RWPE1 (cell line): ENCODE measurements at regions not wholly inside any gene's neighbourhood (a gene's known extent, or its start where the extent isn't known, plus 50 kb on each side); places are given as distances from the start of the nearest gene placed in this dataset.

ENCODE experiments used
- CTCF ChIA-PET: fragments of 350-600 bp; sonication (Branson Sonifier 250); formaldehyde crosslinking; extraction: SDS; loops from one replicate; lab custom pipeline; 2021; lab: Yijun Ruan, JAX
- POLR2A ChIA-PET: fragments of 400-600 bp; formaldehyde crosslinking; extraction: SDS; loops from one replicate; lab custom pipeline; 2020; ENCODE audit warnings: antibody characterized with exemption; ENCODE audit not compliant: low non-redundant PET; lab: Yijun Ruan, JAX
- DNase-seq: peaks from one replicate; pipeline ENCODE4 v3.0.0; 2012; ENCODE audit warnings: low spot score
- H3K27ac ChIP-seq: fragments of 450-650 bp; 2 replicates; pipeline ENCODE4 v1.5.1; 2017
- TF ChIP-seq, protein P1 (sequence below): fragments of 450-650 bp; conservative IDR thresholded peaks from 2 replicates; pipeline ENCODE4 v1.5.1; 2017; ENCODE audit warnings: low read depth, mild to moderate bottlenecking

DNA sequence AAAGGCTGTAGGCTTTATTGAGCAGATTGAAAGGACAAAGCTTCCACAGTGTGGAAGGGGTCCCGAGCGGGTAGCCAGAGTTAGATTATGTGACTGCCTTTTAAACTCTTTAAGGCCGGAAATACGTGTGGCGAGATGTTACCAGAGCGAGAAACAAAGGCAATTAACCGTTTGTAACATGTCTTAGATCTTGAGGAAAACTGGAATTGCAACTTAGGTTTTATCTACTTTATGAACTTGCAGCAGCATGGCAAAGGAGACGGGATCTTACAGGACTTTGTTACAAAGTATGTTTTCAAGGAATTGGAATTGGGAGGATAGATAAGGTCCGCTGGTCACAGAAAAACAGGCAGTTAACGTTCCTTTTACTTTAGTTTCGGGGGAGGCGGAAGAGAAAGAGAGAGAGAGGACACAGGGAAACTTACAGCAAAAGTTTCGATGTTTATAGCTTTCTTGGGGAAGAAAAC lies 594.7 kb upstream of the ADGRB3 start:
- CTCF ChIA-PET = no interaction called here
- TF ChIP-seq, protein P1, sequence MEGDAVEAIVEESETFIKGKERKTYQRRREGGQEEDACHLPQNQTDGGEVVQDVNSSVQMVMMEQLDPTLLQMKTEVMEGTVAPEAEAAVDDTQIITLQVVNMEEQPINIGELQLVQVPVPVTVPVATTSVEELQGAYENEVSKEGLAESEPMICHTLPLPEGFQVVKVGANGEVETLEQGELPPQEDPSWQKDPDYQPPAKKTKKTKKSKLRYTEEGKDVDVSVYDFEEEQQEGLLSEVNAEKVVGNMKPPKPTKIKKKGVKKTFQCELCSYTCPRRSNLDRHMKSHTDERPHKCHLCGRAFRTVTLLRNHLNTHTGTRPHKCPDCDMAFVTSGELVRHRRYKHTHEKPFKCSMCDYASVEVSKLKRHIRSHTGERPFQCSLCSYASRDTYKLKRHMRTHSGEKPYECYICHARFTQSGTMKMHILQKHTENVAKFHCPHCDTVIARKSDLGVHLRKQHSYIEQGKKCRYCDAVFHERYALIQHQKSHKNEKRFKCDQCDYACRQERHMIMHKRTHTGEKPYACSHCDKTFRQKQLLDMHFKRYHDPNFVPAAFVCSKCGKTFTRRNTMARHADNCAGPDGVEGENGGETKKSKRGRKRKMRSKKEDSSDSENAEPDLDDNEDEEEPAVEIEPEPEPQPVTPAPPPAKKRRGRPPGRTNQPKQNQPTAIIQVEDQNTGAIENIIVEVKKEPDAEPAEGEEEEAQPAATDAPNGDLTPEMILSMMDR = no peak
- DNase-seq = no peak
- no peak overlapping the region for H3K27ac ChIP-seq
- POLR2A ChIA-PET = no interaction called here

DNA sequence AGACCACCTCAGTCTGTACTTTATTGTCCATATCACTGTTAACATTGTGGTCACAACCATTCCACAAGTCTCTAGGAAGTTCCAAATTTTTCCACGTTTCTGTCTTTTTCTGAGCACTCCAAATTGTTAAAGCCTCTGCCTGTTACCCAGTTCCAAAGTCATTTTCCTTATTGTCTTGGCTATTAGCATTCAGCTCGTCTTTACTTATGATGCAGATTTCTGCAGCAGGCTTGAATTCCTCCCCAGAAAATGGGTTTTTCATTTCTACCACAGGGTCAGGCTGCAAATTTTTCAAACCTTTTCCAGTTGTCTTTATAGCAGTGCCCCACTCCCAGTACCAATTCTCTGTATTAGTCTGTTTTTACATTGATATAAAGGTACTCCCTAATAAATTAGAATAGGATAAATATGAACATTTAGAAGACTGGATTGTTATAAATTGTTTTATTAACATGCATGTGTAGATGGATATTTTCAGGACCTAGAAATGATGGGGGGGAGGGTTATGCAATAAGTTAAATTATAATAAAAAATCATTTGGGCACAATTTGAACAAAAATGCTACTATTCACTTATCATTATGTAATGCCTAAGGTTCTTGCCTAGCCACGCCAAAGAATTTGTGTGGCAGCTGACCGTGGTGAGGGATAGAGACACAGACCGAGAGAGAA lies 595.3 kb upstream of the ADGRB3 start:
- ChIA-PET POLR2A (no interaction called here), CTCF (no interaction called here)
- H3K27ac ChIP-seq = no peak overlapping the region
- DNase-seq = no peak
- TF ChIP-seq, protein P1 = no peak

DNA sequence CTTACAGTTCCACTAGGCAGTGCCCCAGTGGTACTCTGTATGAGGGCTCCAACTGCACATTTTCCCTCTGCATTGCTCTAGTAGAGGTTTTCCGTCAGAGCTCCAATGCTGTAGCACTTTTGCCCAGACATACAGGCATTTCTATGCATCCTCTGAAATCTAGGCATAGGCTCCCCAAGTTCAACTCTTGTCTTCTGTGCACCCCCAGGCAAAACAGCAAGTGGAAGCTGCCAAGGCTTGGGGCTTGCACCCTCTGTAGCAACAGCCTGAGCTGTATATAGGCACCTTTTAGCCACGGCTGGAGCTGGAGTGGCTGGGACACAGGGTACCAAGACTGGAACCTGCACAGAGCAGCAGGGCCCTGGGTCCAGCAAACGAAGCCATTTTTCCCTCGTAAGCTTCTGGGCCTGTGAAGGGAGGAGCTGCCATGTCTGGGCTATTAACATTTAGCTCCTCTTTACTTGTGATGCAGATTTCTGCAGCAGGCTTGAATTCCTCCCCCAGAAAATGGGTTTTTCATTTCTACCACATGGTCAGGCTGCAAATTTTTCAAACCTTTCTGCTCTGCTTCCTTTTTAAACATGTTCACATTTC lies 596.2 kb upstream of the ADGRB3 start:
- TF ChIP-seq, protein P1 = no peak
- DNase-seq = no peak
- H3K27ac ChIP-seq = no peak overlapping the region
- ChIA-PET CTCF (no interaction called here), POLR2A (no interaction called here)

DNA sequence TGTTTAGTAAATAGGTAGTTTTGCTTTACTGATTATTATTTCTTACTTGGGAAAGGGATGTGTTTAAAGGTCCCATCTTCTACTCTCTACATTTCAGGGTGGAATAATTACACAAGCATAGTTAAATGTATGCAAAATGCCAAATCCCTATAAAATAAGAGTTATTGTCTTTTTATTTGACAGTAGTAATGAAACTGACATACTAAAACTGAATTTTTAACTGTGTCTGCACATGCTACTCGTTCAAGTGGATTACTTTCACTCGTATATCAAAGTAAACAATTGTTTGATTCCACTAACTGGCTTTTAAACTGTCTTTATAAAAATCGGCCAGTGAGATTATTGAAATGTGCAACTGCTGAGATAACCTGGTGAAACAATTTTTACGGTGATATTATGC lies 602.9 kb upstream of the ADGRB3 start:
- TF ChIP-seq, protein P1 = no peak
- no peak for DNase-seq
- no peak overlapping the region for H3K27ac ChIP-seq
- ChIA-PET POLR2A (no interaction called here), CTCF (no interaction called here)

DNA sequence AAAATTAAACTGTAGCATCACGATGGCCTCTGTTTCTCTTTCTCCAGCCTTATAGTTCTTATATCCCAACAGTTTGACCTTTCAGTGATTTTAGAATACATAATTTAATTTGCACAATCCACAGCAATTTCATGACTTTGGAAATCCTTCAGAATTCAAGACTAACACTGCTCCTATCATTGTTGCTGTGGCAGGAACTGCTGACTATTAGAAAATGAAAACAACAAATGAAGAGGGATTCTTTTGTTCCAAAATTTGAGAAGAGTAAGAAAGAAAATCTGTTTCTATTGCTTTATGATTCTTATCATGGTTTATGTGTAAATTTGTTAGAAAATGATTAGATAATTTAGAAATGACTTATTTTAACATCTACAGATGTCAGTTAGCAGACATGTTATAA lies 604.0 kb upstream of the ADGRB3 start:
- ChIA-PET CTCF (no interaction called here), POLR2A (no interaction called here)
- TF ChIP-seq, protein P1 = no peak
- DNase-seq = no peak
- H3K27ac ChIP-seq = no peak overlapping the region

DNA sequence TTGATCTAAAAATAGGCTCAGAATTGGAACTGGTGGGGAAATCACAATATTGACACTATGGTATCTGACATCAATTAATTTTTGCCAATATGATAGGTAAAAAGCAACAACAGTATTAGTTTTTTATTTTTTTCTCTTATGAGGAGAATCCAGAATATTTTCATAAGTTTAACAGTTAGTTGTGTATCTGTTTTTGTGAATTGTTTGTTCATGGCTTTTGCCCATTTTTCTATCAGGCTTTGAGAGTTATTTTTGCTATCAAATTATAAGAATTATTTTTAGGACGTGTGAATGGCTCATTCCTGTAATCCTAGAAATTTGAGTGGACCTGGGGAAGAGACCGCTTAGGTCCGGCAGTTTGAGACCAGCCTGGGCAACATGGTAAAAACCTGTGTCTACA lies 608.6 kb upstream of the ADGRB3 start:
- CTCF ChIA-PET = interaction anchor here (0.8 kb wide), 1 partner anchor 669 kb away, joined by 5 read pairs; no protein-coding TSS in a partner anchor
- POLR2A ChIA-PET = no interaction called here
- no peak for DNase-seq
- TF ChIP-seq, protein P1 = no peak
- H3K27ac ChIP-seq = no peak overlapping the region
